Loucy (cell line): ENCODE measurements at regions not wholly inside any gene's neighbourhood (a gene's known extent, or its start where the extent isn't known, plus 50 kb on each side); places are given as distances from the start of the nearest gene placed in this dataset.

Source experiments
- CTCF ChIP-seq: fragments of 200-600 bp; sonication (generic); conservative IDR thresholded peaks from 2 replicates; pipeline ENCODE4 v1.5.1; 2014; ENCODE audit warnings: mild to moderate bottlenecking, antibody characterized with exemption, low read length
- EZH2phosphoT487 ChIP-seq: fragments of 200-600 bp; IDR thresholded peaks from 2 replicates; pipeline ENCODE4 v1.6.1; 2018; ENCODE audit warnings: antibody characterized with exemption, mild to moderate bottlenecking, moderate library complexity, borderline replicate concordance

DNA sequence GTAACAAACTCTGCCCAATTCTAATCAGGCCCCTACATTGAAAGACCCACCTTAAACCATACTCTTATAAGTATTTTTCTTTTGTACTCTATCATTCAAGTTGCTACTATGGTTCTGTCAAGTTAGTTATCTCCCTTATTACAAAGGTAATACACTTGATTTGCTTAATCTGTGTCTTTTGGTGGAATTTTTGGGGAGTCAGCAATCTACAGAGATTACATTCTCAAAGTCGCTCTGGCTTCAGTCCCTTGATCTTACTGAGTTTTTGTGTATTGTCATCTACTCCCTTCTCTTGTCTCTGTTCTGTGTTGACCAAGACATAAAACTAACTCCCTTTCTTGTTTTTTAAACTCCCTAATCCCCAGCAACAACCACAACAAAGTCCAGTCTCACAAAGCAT lies 353.1 kb downstream of the LRIG3 start:
- TF ChIP-seq EZH2phosphoT487 (no peak), CTCF (no peak)
